AG04449 (cell line): ENCODE measurements at regions not wholly inside any gene's neighbourhood (a gene's known extent, or its start where the extent isn't known, plus 50 kb on each side); places are given as distances from the start of the nearest gene placed in this dataset.

Experiments
- CTCF ChIA-PET: fragments of 350-600 bp; formaldehyde crosslinking; extraction: SDS; loops from one replicate; lab custom pipeline; 2021; ENCODE audit warnings: antibody characterized with exemption; lab: Yijun Ruan, JAX
- POLR2A ChIA-PET: fragments of 400-600, 350-600 bp; formaldehyde crosslinking; extraction: SDS; loops from one replicate; lab custom pipeline; 2020; ENCODE audit warnings: antibody characterized with exemption, inconsistent platforms; lab: Yijun Ruan, JAX
- DNase-seq: peaks from one replicate; pipeline ENCODE4 v3.0.0-alpha.2; 2010; ENCODE audit warnings: low read depth, low spot score
- H3K4me3 ChIP-seq: 2 replicates; pipeline ENCODE4 v1.5.1; 2011; ENCODE audit warnings: low read depth, mild to moderate bottlenecking, control low read depth, low read length
- CTCF ChIP-seq: IDR thresholded peaks from one replicate; pipeline ENCODE4 v1.5.1; 2011; ENCODE audit warnings: mild to moderate bottlenecking, moderate library complexity, low read length, control low read depth, inconsistent platforms; ENCODE audit not compliant: insufficient read depth; ENCODE audit errors: missing control alignments

DNA sequence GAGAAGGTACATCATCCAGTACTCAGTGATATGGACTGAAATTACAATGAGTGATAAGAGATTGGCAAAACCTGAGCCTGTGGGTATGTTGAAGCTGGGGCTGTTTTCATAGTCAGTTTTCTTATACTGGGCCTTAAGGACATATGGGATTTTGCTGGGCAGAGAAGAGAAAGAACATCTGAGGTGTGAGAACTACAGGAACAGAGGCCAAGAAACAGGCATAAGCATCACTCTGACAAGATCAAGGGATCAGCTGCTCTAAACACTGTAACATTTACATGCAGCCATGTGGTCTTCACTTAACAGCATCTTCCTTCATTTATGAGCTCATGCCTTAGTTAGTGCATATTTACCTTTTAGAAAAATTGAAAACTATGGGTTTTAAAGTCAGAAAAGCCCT lies 220.0 kb downstream of the TRIM36 start:
- ChIA-PET POLR2A (no interaction called here), CTCF (no interaction called here)
- no peak for DNase-seq
- no peak overlapping the region for H3K4me3 ChIP-seq
- no peak for TF ChIP-seq CTCF

DNA sequence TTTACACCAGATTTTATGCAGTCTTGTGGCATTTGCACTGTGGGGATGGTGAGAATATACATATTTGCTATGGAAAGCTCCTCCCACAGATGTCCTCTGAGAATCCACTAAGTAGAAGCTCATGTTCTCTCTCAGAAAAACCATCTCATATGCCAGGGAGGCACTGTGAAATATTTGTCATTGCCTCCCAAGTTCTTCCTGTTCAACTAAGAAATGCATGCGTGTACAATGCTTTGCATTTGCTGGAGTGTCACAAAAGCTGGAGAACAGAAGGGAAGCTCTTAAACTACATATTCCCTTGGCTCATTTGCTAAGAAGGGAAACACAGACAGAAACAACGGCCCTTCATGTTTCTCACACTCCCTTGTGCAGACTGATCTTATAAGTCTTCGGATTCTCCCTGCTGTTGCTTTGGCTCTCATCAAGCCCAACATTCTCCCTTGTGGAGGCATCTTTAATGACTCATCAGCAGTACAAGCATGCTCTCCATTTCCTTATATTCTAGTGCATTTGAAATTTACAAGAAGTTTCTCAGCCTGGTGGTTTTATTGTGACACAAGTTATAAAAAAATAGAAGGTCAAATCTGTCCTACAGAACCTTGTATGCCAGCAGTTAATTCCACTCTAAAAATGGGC lies 220.6 kb downstream of the TRIM36 start:
- CTCF ChIA-PET = no interaction called here
- TF ChIP-seq CTCF = no peak
- H3K4me3 ChIP-seq = no peak overlapping the region
- DNase-seq = no peak
- POLR2A ChIA-PET = no interaction called here

GRCh38 chr5:114948363-114948762 lies 221.3 kb downstream of the TRIM36 start:
- POLR2A ChIA-PET = no interaction called here
- H3K4me3 ChIP-seq = no peak overlapping the region
- no peak for TF ChIP-seq CTCF
- DNase-seq = no peak
- CTCF ChIA-PET = no interaction called here

DNA sequence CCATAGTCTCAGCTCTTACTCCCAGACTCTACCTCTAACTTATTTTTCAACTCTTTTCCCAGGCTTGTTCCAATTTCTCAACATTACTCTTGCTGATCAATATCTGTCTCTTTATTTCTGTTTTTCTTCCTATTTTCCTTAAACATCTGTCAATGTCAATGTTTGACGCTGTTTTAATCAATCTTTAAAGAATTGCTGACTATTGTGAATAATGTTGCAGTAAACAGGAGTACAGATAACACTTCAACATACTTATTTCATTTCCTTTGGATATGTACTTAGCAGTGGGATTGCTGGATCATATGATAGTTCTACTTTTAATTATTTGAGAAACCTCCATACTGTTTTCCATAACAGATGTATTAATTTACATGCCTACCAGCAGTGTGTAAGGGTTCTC lies 229.0 kb downstream of the TRIM36 start:
- TF ChIP-seq CTCF = no peak
- POLR2A ChIA-PET = no interaction called here
- no peak for DNase-seq
- H3K4me3 ChIP-seq = no peak overlapping the region
- CTCF ChIA-PET = no interaction called here

DNA sequence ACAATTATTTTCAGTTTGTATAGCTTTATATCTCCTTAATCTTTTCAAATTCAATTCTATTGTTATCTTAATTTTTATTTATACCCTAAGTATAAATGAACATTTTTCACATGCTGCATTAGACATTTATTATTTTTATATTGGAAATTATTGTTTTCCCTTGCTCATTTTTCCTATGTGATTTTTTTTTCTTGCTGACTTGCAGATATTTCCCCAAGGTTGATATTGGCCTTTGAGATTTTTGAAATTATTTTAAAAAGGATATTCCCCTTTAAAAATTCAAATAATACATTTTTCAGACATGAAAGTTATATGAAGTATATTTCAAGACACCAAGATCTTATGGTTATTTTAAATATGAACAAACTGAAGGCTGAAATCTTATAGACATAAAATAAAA lies 234.2 kb downstream of the TRIM36 start:
- no peak for DNase-seq
- POLR2A ChIA-PET = no interaction called here
- CTCF ChIA-PET = no interaction called here

DNA sequence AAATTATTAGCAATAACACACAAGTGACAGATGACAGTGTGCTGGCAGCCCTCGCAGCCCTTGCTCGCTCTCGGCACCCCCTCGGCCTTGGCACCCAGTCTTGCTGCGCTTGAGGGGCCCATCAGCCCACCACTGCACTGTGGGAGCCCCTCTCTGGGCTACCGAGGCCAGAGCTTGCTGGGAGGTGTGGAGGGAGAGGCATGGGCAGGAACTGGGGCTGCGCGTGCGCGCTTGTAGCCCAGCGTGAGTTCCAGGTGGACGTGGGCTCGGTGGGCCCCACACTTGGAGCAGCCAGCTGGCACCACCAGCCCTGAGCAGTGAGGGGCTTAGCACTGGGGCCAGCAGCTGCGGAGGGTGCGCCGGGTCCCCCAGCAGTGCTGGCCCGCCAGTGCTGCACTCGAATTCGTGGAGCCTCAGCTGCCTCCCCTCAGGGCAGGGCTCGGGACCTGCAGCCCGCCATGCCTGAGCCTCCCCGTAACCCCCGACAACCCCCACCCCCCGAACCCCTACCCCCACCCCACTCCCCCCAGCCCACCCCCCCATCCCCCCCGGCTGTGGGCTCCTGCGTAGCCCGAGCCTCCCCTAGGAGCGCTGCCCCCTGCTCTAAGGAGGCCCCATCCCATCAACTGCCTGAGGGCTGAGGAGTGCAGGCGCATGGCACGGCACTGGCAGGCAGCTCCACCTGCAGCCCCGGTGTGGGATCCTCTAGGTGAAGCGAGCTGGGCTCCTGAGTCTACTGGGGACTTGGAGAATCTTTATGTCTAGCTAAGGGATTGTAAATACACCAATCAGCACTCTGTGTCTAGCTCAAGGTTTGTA lies 240.9 kb downstream of the TRIM36 start:
- ChIA-PET POLR2A (no interaction called here), CTCF (no interaction called here)
- no peak overlapping the region for H3K4me3 ChIP-seq
- TF ChIP-seq CTCF = no peak
- DNase-seq = no peak

More for the DNA sequence above, 234.2 kb downstream of the TRIM36 start:
- no peak overlapping the region for H3K4me3 ChIP-seq
- TF ChIP-seq CTCF = no peak
